22Rv1 (cell line): ENCODE measurements at regions not wholly inside any gene's neighbourhood (a gene's known extent, or its start where the extent isn't known, plus 50 kb on each side); places are given as distances from the start of the nearest gene placed in this dataset.

Experiments
- H3K27ac ChIP-seq: fragments of 450-650 bp; 2 replicates; pipeline ENCODE4 v1.5.1; 2017
- CTCF ChIP-seq: fragments of 450-650 bp; IDR thresholded peaks from 2 replicates; pipeline ENCODE4 v1.5.1; 2017; ENCODE audit warnings: mild to moderate bottlenecking
- ZFX ChIP-seq: fragments of 450-650 bp; IDR thresholded peaks from 2 replicates; pipeline ENCODE4 v1.6.1; 2017; ENCODE audit warnings: antibody characterized with exemption, borderline replicate concordance

- TF ChIP-seq ZFX (no peak), CTCF (no peak)
Measured at GRCh38 chr4:146076081-146076480, 99.4 kb upstream of the LSM6 start.

GRCh38 chr4:146073517-146073916 lies 102.0 kb upstream of the LSM6 start:
- H3K27ac ChIP-seq = no peak overlapping the region
- TF ChIP-seq ZFX (no peak), CTCF (no peak)

More at GRCh38 chr4:146076081-146076480, 99.4 kb upstream of the LSM6 start:
- no peak overlapping the region for H3K27ac ChIP-seq

- no peak for TF ChIP-seq CTCF
- no peak for TF ChIP-seq ZFX
Measured at GRCh38 chr4:146072376-146072775, 103.1 kb upstream of the LSM6 start.

GRCh38 chr4:146071390-146071789 lies 104.1 kb upstream of the LSM6 start:
- no peak overlapping the region for H3K27ac ChIP-seq
- TF ChIP-seq CTCF (no peak), ZFX (no peak)

More at GRCh38 chr4:146072376-146072775, 103.1 kb upstream of the LSM6 start:
- no peak overlapping the region for H3K27ac ChIP-seq

DNA sequence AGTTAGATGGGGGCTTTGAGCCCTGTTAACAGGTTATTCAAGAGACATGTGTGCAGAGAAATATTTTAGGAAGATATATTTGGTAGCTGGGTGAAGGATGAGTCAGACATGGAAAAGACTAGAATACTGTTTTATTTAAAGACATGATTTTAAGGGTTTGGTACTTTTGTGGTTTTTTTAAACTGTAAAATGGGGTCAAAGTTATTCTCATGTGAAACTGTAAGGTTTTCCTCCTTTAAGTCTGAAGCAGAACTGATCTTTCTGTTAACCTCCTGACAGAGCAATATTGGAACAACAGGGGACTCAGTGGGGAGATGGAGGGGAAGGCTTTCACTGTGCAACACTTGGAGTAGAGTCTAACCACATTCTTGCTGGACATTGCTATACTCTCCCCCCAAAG lies 112.4 kb upstream of the LSM6 start:
- H3K27ac ChIP-seq = no peak overlapping the region
- no peak for TF ChIP-seq ZFX
- TF ChIP-seq CTCF = no peak

DNA sequence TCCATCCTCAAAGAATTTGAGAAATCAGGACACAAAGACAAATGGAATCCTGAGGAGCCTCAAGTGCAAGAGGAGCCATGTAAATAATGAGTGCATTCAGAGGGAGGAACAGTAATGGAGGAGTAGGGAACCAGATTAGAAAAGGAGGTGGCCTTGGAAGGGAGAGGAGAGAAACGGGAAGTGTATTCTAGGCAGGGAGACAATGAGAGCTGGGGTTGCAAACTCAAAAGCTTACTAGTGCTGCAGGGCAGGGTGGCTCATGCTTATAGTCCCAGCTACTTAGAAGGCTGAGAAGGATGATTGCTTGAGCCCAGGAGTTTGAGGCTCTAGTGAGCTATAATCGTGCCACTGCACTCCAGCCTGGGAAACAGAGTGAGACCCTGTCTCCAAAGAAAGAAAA lies 113.2 kb upstream of the LSM6 start:
- H3K27ac ChIP-seq = no peak overlapping the region
- TF ChIP-seq ZFX (no peak), CTCF (no peak)

GRCh38 chr4:146061610-146062334 lies 113.7 kb upstream of the LSM6 start:
- no peak overlapping the region for H3K27ac ChIP-seq
- no peak for TF ChIP-seq ZFX
- no peak for TF ChIP-seq CTCF
